H54 (cell line): ENCODE measurements at regions not wholly inside any gene's neighbourhood (a gene's known extent, or its start where the extent isn't known, plus 50 kb on each side); places are given as distances from the start of the nearest gene placed in this dataset.

ENCODE experiments used
- DNase-seq: peaks from one replicate; pipeline ENCODE4 v3.0.0; 2011; ENCODE audit warnings: low spot score, mixed read lengths; ENCODE audit not compliant: insufficient read length
- FAIRE-seq: peaks from 3 replicates; lab custom pipeline; 2011; peaks lifted over from hg19 to GRCh38; lab: Jason Lieb, UNC
- POLR2A ChIP-seq: IDR thresholded peaks from 2 replicates; pipeline ENCODE4 v1.6.1; 2011; ENCODE audit warnings: low read depth, mild to moderate bottlenecking, low read length

DNA sequence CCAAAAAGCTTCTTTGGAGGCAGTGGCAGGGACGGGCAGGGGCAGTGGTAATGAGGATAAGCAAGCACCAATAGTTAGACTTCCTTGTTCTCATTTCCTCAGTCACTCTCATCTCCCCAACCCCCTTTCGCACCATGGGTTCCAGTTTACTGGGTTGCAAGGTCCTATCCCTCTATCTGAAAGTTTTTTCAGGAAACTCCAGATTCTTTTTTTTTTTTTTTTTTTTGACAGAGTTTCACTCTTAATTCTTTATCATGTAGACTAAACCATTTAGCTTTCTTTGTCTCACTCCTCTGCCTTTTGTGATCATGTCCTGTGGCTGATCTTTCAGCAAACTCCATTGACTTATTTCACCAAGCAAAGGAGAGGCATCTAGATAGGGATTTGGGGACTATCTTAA is 51.4 kb upstream of the GMDS start:
- no peak for FAIRE-seq
- DNase-seq: no peak
- no peak for TF ChIP-seq POLR2A
